Caco-2 (cell line): ENCODE measurements at regions not wholly inside any gene's neighbourhood (a gene's known extent, or its start where the extent isn't known, plus 50 kb on each side); places are given as distances from the start of the nearest gene placed in this dataset.

Experiments
- BruUV-seq: library from RNA; stranded (reverse); fragments of 400-500 nt; replicated peaks from 2 replicates; lab custom pipeline; 2021; lab: Mats Ljungman, UMichigan
- CTCF ChIA-PET: fragments of 300-600 bp; sonication (Branson Sonifier 250); formaldehyde crosslinking; loops from one replicate; lab custom pipeline; 2022; ENCODE audit warnings: antibody characterized with exemption; lab: Charles Lee
- POLR2A ChIA-PET: fragments of 300-600 bp; sonication (Branson Sonifier 250); formaldehyde crosslinking; loops from one replicate; lab custom pipeline; 2022; ENCODE audit warnings: antibody characterized with exemption; lab: Charles Lee
- DNase-seq, 2 experiments: peaks; one replicate each; pipeline versions ENCODE4 v3.0.0 to v3.0.0-alpha.2; 2020 to 2022
- H3K27me3 ChIP-seq: replicated peaks from 2 replicates; pipeline ENCODE4 v1.6.0; 2011; ENCODE audit warnings: low read length; ENCODE audit not compliant: control insufficient read depth, insufficient read depth
- H3K36me3 ChIP-seq: 2 replicates; pipeline ENCODE4 v1.5.1; 2011; ENCODE audit warnings: low read length; ENCODE audit not compliant: control insufficient read depth, insufficient read depth
- H3K4me1 ChIP-seq: fragments of 250-450 bp; sonication (Bioruptor Pico); 2 replicates; pipeline ENCODE4 v1.5.1; 2020; ENCODE audit warnings: mild to moderate bottlenecking
- H3K4me3 ChIP-seq: 2 replicates; pipeline ENCODE4 v1.5.1; 2011; ENCODE audit warnings: low read depth, mild to moderate bottlenecking, control low read depth, low read length
- H3K9me3 ChIP-seq: fragments of 250-450 bp; sonication (Bioruptor Pico); 2 replicates; pipeline ENCODE4 v1.5.1; 2020; ENCODE audit warnings: mild to moderate bottlenecking, moderate library complexity
- H3K27ac Mint-ChIP-seq: one replicate; pipeline ENCODE4 v1.8.0; 2022; ENCODE audit warnings: mixed read lengths; ENCODE audit not compliant: unreplicated experiment
- H3K27me3 Mint-ChIP-seq: one replicate; pipeline ENCODE4 v1.8.0; 2022; ENCODE audit warnings: mixed read lengths; ENCODE audit not compliant: insufficient read depth, unreplicated experiment
- H3K36me3 Mint-ChIP-seq: one replicate; pipeline ENCODE4 v1.8.0; 2022; ENCODE audit warnings: mild to moderate bottlenecking, mixed read lengths; ENCODE audit not compliant: insufficient read depth, unreplicated experiment
- H3K4me1 Mint-ChIP-seq: one replicate; pipeline ENCODE4 v1.8.0; 2022; ENCODE audit warnings: low read depth, mixed read lengths; ENCODE audit not compliant: unreplicated experiment
- H3K4me3 Mint-ChIP-seq: one replicate; pipeline ENCODE4 v1.8.0; 2022; ENCODE audit warnings: mild to moderate bottlenecking, moderate library complexity, mixed read lengths; ENCODE audit not compliant: unreplicated experiment
- H3K9me3 Mint-ChIP-seq: one replicate; pipeline ENCODE4 v1.8.0; 2022; ENCODE audit warnings: mixed read lengths; ENCODE audit not compliant: unreplicated experiment
- CTCF ChIP-seq, 2 experiments: fragments of 200-600 bp in 1 of 2; IDR thresholded peaks; 1 replicate in 1 of 2; 2 replicates in 1 of 2; pipeline versions ENCODE4 v1.5.1 to v1.8.0; 2011 to 2022; ENCODE audit warnings: antibody characterized with exemption in 1 of 2, control low read depth in 1 of 2, inconsistent platforms in 1 of 2, low read depth in 1 of 2, low read length in 1 of 2, mild to moderate bottlenecking in 1 of 2, moderate library complexity in 1 of 2; ENCODE audit not compliant: insufficient read depth in 1 of 2, severe bottlenecking in 1 of 2, unreplicated experiment in 1 of 2
- intact Hi-C: fragments of 100-400 bp; cut with micrococcal nuclease; formaldehyde crosslinking; loops from one replicate; pipeline ENCODE4 v1.10.0; 2022; ENCODE audit not compliant: unreplicated experiment

- no peaks in the 10 kb centered on the region for H3K9me3 Mint-ChIP-seq
- CTCF ChIA-PET: no interaction called here
- no peaks in the 10 kb centered on the region for H3K4me1 ChIP-seq
- no peak for DNase-seq
- H3K4me3 ChIP-seq: no peak overlapping the region
- intact Hi-C loops: no loop called here
- BruUV-seq: no TSS peak
- no peaks in the 10 kb centered on the region; the same call in 1 of the 2 replicates for H3K27me3 ChIP-seq
- no peak for TF ChIP-seq CTCF (IDR thresholded peaks at IDR 0.05; ENCODE audit: insufficient read depth in 1 of 2, low read depth in 1 of 2, low read length in 1 of 2, severe bottlenecking in 1 of 2, unreplicated experiment in 1 of 2)
- no peaks in the 10 kb centered on the region for H3K27me3 Mint-ChIP-seq
- H3K27ac Mint-ChIP-seq: no peak overlapping the region
- no peaks in the 10 kb centered on the region for H3K36me3 Mint-ChIP-seq
- POLR2A ChIA-PET: no interaction called here
- H3K4me3 Mint-ChIP-seq: no peak overlapping the region
- no peaks in the 10 kb centered on the region for H3K36me3 ChIP-seq
- no peaks in the 10 kb centered on the region for H3K9me3 ChIP-seq
- H3K4me1 Mint-ChIP-seq: no peaks in the 10 kb centered on the region
These were observed 401.5 kb upstream of the ETAA1 start for GRCh38 chr2:66995636-66996035.

DNA sequence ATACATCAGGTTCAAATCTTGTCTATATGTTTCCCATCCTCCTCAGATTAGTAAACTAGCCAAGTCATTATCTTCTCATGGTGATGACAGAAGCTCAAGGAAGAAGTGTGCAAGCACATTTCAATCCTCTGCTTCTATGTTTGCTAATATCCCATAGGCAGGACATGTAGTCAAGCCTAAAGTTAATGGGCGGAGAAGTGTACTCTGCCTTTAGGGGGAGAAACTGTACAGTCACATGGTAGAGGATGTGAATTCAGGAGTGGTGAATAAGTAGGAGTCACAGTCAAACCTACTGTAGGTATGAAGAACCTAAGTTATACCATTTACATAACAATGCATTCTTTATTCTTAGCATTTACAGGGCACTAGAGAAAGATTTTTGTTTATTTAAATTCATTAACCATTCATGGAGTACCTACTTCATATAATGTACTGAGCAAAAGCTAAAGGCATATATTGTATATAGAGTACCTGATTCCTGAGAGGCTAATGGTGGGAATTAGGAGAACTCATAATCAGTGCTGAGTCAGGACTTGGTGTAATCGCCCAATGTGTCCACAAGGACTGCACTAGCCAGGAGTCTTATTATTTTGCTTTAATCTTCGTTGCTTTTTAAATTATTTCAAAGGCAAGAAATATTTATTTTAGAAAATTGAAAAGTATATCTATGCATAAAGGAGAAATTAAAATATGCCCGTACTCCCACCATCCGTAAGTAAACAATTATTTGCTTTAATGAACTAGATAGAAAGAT, 394.3 kb upstream of the ETAA1 start:
- no peak for DNase-seq
- H3K4me3 Mint-ChIP-seq: no peak overlapping the region
- H3K4me3 ChIP-seq: no peak overlapping the region
- peaks cover 4% of the 10 kb centered on the region; the same call in 1 of the 2 replicates for H3K4me1 ChIP-seq
- peaks cover 4% of the 10 kb centered on the region; the same call in 1 of the 2 replicates for H3K9me3 ChIP-seq
- no peaks in the 10 kb centered on the region for H3K27me3 Mint-ChIP-seq
- CTCF ChIA-PET: no interaction called here
- no peaks in the 10 kb centered on the region for H3K9me3 Mint-ChIP-seq
- H3K36me3 Mint-ChIP-seq: no peaks in the 10 kb centered on the region
- no peak overlapping the region for H3K27ac Mint-ChIP-seq
- BruUV-seq: no TSS peak
- intact Hi-C loops: no loop called here
- H3K27me3 ChIP-seq: no peaks in the 10 kb centered on the region
- no peaks in the 10 kb centered on the region for H3K36me3 ChIP-seq
- POLR2A ChIA-PET: no interaction called here
- no peak for TF ChIP-seq CTCF (IDR thresholded peaks at IDR 0.05; ENCODE audit: insufficient read depth in 1 of 2, low read depth in 1 of 2, low read length in 1 of 2, severe bottlenecking in 1 of 2, unreplicated experiment in 1 of 2)
- H3K4me1 Mint-ChIP-seq: peaks cover 6% of the 10 kb centered on the region

GRCh38 chr2:67006373-67006960, 390.7 kb upstream of the ETAA1 start:
- no peaks in the 10 kb centered on the region for H3K9me3 Mint-ChIP-seq
- ChIA-PET POLR2A (no interaction called here), CTCF (no interaction called here)
- DNase-seq: no peak
- peaks cover 4% of the 10 kb centered on the region; the same call in 1 of the 2 replicates for H3K9me3 ChIP-seq
- peak overlapping the region; percentile 42 for H3K27ac Mint-ChIP-seq
- BruUV-seq: no TSS peak
- H3K36me3 ChIP-seq: no peaks in the 10 kb centered on the region
- H3K36me3 Mint-ChIP-seq: no peaks in the 10 kb centered on the region
- H3K4me1 ChIP-seq: peaks cover 21% of the 10 kb centered on the region
- peaks cover 15% of the 10 kb centered on the region for H3K4me1 Mint-ChIP-seq
- H3K27me3 ChIP-seq: no peaks in the 10 kb centered on the region
- intact Hi-C loops: no loop called here
- no peak overlapping the region for H3K4me3 Mint-ChIP-seq
- no peaks in the 10 kb centered on the region for H3K27me3 Mint-ChIP-seq
- no peak for TF ChIP-seq CTCF (IDR thresholded peaks at IDR 0.05; ENCODE audit: insufficient read depth in 1 of 2, low read depth in 1 of 2, low read length in 1 of 2, severe bottlenecking in 1 of 2, unreplicated experiment in 1 of 2)
- H3K4me3 ChIP-seq: no peak overlapping the region
